Fibroblast of villous mesenchyme (primary cell): ENCODE measurements at regions not wholly inside any gene's neighbourhood (a gene's known extent, or its start where the extent isn't known, plus 50 kb on each side); places are given as distances from the start of the nearest gene placed in this dataset.

Experiments
- DNase-seq: peaks from one replicate; pipeline ENCODE4 v3.0.0-alpha.2; 2010; ENCODE audit warnings: low read depth
- H3K4me3 ChIP-seq: 2 replicates; pipeline ENCODE4 v1.5.1; 2011; ENCODE audit warnings: low read depth, mild to moderate bottlenecking, low read length
- CTCF ChIP-seq: IDR thresholded peaks from 2 replicates; pipeline ENCODE4 v1.5.1; 2012; ENCODE audit warnings: low read depth, mild to moderate bottlenecking, low read length; ENCODE audit not compliant: insufficient read depth

GRCh38 chr5:109256486-109256885 is 153.3 kb downstream of the PJA2 start:
- DNase-seq, result peak; percentile 19
- H3K4me3 ChIP-seq, result no peak overlapping the region
- TF ChIP-seq CTCF, result no peak

- no peak for TF ChIP-seq CTCF
- H3K4me3 ChIP-seq, result no peak overlapping the region
- no peak for DNase-seq
These were observed 155.3 kb downstream of the PJA2 start for GRCh38 chr5:109254511-109254910.

- no peak overlapping the region for H3K4me3 ChIP-seq
- no peak for DNase-seq
- no peak for TF ChIP-seq CTCF
These were observed 156.5 kb downstream of the PJA2 start for GRCh38 chr5:109253262-109253661.

GRCh38 chr5:109252731-109253130 is 157.0 kb downstream of the PJA2 start:
- DNase-seq, result no peak
- no peak for TF ChIP-seq CTCF
- H3K4me3 ChIP-seq, result no peak overlapping the region

GRCh38 chr5:109250533-109251329 is 159.0 kb downstream of the PJA2 start:
- no peak for TF ChIP-seq CTCF
- H3K4me3 ChIP-seq, result no peak overlapping the region
- DNase-seq, result no peak

GRCh38 chr5:109250080-109250479 is 159.7 kb downstream of the PJA2 start:
- no peak for TF ChIP-seq CTCF
- no peak for DNase-seq
- no peak overlapping the region for H3K4me3 ChIP-seq

- DNase-seq, result no peak
These were observed 160.6 kb downstream of the PJA2 start for GRCh38 chr5:109249126-109249525.

More at GRCh38 chr5:109249126-109249525, 160.6 kb downstream of the PJA2 start:
- no peak overlapping the region for H3K4me3 ChIP-seq
- no peak for TF ChIP-seq CTCF
